HG02642 (cell line): ENCODE measurements at regions not wholly inside any gene's neighbourhood (a gene's known extent, or its start where the extent isn't known, plus 50 kb on each side); places are given as distances from the start of the nearest gene placed in this dataset.

ENCODE experiments used
- ATAC-seq: cut with Tn5 transposase; IDR thresholded peaks from one replicate; pipeline ENCODE4 v1.9.1; 2021; ENCODE audit warnings: mild to moderate bottlenecking; ENCODE audit not compliant: unreplicated experiment, poor library complexity

DNA sequence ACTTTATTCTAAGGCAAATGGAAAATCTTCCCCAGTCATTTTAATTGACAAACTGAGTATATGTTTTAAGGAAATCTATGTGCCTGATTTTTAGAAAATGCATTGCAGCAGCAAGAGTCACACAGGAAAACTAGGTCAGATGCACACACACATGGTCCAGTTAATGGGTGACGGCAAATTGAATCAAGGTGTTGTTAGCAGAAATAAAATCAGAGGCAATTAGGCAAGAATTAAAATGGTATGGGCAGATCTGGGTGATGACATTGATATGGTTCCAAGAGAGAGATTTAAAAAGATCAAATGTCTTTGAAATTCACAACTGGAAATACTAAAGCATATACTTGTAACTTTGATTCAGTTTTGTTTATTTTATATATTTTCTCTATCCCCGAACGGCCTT is 174.2 kb upstream of the CDH19 start:
- no peak for ATAC-seq

DNA sequence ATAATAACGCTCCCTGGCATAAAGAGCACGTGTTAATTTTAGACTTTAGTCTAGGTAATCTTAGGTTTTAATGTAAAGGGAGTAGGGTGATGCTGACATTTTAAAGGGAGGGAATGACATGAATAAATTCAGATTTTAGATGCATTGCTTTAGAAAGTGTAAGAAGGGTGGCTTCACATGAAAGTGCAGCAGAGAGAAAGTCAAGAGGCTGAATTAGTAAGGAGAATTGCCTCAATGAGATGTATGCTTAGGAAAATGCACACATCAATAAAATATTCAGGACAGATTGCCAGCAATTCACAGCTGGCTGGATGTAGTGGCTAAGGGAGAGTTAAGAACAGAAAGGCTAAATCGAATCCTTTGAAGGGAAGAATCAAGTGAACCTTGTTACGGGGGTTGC is 165.5 kb upstream of the CDH19 start:
- ATAC-seq = no peak

DNA sequence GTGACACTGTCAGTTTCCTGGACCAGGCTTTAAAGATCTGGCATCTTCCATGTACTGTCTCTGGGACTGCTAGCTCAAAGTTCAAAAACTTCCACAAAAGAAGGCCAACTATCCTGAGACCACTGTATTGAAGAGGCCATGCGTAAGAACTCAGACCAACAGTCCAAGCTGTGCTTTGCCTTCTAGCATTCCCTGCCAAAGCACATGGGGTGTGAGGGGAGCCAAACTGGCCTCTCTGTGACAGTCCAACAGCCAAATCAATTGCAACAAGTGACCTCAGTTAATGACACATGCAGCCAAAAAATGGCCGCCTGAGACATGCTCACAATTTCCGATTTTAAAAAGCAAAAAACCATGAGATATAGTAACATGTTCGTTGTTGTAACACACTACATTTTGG is 160.3 kb upstream of the CDH19 start:
- ATAC-seq = no peak

DNA sequence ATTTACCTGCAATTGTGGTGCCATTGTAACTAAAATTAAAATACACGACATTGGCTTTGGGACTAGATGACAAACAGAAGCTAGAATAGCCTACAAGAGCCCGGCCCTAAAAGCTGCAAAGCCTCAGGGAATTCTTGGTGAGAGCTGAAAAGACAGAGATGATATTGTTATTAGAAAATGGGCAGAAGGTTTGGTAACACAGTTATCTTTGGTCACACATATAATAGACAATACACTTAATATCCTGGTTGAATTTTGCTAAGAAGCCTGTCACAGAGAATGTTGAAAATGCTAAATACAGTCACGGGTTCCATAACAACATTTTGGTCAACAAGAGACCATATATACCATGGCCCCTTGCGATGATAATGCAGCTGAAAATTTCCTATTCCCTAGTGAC is 157.3 kb upstream of the CDH19 start:
- ATAC-seq = no peak

DNA sequence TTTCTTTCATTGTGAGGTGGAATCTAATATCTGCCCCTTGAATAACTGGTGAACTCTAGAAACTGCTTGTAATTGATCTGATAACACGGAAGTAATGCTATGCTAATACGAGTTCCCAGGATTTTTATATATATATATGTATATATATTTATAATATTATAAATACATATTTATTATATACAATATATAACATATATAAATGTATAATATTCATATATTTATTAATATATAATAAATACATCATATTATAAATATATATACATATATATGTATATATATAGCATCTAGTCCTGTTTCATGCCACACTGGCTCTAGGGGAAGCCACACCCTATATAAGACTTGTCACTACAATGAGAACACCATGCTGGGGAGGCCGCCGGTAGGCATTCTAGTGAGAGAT is 156.7 kb upstream of the CDH19 start:
- ATAC-seq = no peak

DNA sequence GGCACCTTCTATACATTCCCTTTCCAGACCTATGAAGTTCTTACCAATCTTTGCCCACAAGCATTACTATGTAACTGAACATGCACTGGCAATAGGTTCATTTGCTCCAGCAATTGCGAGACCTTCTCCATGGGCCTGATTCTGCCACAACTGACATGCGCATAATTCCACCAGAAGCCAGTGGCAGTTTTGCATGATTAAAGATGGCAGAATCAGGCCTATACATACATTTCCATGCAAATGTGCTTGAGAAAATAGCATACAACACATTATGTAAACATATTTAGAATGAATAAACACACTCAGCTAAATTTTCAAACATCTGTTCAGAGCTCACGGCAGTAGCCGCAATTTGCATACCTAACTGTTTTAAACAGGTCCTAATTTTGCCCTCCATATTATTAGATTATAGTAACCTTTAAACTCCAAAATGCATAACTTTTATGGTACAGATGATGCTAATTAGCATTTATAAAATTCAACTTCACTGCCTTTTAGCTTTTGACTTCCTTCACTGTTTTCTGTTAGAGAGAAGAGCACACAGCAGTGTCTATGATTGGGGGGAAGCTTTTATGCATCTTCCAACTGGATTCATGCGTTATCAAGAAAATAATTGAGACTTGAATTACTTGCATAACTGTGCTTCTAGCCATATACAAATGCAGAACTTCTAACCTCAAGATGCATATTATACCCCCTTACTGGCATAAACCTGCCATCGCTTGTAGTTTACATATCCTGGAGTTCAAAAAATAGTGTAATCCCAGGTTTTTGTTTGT is 155.3 kb upstream of the CDH19 start:
- no peak for ATAC-seq

DNA sequence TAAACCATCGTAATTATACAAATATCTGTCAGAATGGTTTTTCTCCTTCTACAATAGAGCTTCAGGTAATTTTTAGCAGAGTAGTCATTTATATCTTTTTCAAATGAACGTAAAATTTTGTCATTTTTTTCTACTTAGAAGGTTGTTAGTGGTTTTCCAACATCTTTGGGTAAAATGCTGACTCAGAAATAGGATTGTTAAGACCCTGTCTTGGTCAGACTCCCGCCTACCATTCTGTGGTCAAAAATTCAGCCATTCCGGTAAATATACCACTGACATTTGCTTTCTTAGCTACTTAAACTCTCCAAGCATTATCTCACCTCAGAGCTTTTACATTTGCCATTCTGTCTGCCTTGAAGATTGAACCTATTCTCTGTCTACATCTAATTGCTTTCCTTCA is 154.1 kb upstream of the CDH19 start:
- no peak for ATAC-seq

DNA sequence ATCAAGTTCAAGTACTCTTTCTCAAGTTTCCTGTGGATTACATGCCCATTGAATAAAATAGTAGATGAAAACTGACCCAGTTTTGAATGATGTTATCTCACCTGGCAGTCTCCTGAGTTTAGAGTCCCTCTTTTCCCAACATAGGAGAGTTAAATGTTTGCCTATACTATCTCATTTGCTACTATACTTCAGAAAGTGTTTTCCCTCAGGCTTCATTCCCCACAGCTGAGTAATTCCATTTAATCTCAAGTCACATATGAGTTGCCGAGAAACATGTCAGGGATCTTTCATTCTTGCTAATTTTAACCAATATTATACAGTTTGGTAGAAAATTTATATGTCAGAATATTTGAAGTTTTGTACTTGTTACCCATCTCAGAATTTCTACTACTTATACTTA is 150.4 kb upstream of the CDH19 start:
- ATAC-seq = no peak

DNA sequence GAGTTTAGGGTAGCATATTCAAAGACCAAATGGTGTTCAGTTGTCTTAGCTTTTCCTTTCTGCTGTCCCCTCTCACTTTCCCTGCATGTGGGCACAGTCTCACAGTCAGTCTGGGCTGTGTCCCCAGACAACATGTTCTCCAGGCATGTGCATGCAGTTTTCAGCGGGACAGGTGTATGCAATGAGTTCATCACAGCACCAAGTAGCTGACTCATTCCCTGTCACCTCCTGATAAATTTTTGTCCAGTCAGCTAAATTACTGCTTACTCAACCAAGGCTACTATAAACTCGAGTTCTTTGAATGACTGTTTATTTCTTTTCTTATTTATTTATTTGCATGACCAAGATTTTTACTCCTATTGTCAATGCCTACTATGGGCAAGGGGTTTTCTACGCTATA is 148.8 kb upstream of the CDH19 start:
- no peak for ATAC-seq

DNA sequence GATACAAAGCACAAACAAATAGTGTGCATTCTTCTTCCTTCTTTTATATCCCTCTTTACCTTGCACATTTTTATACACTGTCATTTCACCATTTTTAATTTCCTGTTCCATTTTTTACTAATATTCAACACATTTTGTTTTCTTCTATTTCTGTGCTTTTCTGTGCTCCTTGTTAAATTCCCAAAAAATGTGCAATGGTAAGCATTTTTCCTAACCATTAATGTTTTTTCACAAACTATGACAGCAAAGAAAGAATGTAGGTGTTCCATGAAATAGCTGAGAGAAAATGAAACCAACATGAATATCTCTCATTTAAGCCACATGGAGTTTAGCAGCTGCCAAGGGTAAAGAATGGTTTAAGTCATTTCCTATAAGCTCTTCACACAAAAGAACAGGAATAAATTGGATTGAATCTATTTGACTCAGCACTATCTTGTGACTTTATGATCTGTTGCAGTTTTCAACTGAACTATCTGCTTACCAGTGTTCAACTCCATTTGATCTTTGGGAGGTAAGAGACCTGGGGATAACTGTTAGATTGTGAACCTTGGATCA is 145.7 kb upstream of the CDH19 start:
- ATAC-seq = no peak

DNA sequence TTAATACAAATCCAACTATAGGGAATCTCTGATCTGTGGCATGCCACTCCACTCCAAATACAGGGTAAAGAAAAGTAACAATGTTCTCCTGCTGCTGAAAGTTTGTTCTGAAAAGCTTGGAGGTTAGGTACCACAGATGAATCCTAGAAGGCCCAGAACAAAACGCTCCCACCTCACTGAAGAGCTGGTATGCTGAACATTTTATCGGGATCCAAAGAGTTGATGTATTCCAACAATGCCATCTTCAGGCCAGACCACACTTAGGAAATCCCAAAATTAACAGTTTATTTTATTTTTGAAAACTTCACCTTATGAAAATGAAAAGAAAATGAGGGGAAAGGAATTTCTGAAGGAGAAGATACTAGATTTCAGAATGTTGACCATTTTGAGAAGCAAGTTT is 145.1 kb upstream of the CDH19 start:
- no peak for ATAC-seq

DNA sequence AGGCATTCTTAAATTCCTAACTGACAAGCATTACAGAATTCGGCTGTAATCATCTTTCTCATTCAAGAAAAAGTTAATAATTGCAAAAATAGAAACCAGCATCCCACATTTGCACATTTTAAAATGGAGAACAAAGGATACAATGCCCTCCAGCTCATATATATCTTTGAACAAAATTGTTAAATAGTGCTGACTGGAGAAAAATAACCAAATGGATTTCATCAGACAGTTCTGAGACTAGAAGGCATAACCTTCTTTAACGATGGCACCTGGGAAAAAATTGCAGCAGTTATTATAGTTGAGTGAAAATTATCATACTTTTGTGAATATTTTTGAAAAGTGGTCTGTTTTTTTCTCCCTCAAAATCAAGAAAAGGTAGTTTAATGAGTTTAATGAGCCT is 138.9 kb upstream of the CDH19 start:
- no peak for ATAC-seq

DNA sequence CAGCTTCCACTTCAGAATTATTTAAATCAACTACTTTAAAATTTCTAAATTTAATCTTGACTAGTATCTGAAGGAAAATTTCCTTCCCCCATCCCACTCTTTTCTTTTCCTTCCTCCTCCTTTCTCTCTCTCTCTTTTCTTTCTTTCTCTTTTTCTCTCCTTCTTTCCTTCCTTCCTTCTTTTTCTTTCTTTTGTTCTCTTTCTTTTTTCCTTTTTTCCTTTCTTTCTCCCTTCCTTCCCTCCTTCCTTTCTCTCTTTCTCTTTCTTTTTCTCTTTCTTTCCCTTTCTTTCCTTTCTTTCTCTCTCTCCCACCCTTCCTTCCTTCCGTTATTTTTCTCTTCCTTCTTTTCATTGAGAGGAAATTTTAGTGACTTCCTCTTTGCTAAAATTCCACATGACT is 132.0 kb upstream of the CDH19 start:
- no peak for ATAC-seq

DNA sequence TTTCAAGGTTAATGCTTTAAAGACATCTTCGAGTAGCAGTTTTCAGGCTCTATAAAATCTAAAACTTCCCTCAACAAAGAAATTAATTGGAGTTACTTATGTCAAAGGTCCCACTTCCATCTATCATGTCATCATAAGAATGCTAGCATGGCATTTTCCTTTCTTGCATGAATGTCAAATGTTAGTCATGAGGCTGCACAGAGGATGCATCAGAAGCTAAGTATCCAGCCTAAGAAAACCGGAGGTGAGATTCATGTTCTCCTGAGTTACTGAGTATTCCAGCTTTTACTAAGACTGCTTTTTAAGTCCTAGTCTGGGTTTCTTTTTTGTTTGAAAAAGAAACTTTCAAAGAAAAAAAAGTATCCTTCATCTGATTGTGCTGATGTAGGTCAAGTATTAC is 130.6 kb upstream of the CDH19 start:
- no peak for ATAC-seq

DNA sequence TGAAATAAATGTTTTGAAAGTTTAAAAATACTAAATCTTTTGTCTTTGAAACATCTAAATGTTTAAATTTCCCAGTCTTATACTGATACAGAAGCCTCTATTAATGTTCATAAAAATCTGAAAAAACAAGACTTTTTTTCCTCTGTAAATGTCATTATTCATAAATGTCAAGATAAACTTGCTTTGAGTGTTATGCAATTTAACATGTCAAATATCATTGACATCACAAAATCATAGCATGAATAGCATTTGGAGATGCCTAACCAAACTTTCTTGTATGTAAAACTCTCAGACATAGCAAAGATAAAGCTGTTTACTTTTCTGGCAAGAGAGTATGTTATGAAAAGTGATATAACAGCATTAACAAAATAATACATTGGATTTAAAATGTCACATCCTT is 128.0 kb upstream of the CDH19 start:
- ATAC-seq = no peak

DNA sequence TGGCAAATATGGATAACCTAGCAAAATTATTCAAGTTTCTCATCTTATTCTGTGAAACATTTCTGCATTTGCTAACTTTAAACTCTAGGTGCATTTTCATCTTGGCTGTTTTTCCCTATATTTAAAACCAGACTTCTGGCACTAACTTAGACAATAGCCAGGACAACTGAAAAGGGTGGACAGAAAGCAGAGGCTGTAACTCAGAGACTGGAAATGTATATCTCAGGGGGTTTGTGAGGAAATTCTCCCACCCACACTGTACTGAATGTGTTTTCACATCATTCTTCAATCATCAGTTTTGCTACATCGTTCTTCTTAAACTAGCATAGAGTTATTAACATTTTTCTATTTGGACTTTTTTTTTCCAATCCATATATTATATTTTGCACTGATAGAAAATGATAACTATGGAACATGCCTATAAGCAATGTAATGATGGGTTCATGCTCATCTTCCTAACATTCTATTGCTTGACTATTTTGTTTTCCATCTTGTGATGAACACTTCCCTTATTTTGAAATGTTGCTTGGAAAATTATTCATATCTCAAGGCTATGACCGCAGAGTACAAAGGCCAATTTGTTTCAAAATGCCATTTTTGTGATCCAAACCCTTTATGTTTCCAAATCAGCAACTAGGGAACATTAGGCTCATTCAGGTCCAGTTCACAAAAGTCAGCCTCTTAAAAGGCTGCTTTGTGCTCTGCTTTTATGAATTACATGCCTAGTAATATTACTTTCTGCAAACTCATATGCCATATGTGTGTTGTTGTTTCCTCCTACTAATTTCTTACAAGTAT is 125.8 kb upstream of the CDH19 start:
- ATAC-seq = no peak

DNA sequence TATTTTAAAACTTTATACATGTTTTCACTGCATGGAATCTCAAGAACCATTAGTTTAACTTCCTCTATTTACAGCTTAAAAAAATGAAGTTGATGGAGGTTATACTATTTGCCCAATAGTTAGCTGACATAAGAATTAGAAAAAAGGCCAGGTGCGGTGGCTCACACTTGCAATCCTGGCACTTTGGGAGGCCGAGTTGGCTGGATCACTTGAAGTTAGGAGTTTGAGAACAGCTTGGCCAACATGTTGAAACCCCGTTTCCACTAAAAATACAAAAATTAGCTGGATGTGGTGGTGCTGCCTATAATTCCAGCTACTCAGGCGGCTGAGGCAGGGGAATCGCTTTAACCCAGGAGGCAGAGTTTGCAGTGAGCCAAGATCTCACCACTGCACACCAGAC is 125.1 kb upstream of the CDH19 start:
- ATAC-seq = no peak

DNA sequence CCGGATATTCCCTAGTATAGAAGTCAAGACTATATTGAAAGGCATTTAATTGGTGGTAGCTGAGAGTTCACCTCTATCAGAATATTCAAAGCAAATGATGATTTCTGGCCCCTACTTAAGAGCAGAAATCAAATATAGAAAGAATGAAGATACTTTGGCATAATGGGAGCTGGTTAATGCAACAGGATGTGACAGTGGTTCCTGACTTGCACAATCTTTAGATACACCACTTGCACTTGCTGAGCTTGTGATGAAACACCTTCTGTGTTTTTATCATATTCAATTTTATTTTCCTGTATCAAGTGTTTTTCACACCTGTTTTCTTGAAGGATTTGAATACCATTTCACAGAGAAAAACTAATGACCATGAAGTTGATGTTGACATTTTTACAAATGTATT is 124.1 kb upstream of the CDH19 start:
- no peak for ATAC-seq

DNA sequence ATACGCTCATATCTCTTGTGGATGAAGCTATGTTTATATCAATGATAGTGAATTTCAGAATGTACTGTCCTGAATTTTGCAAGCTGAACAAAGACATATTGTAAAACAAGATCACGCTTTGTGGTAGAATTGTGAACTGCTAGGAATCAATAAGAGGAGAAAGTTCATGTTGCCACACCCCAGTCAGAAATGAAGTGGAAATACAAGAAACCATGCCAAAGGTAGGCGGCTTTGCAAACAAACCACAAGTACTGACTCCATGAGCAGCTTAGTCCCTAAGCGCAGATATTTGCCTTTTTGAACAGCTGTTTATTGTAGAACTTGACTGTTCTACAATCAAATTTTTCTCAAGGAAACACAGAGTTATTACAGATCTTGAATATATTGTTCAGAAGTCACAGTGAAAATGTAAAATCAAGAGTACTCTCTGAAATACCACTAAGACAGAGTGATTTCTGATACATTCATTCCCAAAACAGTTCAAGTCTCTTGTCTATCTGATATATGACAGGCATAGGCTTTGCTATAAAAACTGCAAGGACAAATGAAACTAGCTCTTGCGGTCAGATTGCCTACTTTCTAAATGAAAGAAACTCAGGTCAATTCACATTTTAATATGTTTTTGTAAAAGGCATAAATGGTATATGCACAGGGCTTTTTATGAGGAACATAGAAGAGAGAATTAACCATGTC is 120.9 kb upstream of the CDH19 start:
- no peak for ATAC-seq

DNA sequence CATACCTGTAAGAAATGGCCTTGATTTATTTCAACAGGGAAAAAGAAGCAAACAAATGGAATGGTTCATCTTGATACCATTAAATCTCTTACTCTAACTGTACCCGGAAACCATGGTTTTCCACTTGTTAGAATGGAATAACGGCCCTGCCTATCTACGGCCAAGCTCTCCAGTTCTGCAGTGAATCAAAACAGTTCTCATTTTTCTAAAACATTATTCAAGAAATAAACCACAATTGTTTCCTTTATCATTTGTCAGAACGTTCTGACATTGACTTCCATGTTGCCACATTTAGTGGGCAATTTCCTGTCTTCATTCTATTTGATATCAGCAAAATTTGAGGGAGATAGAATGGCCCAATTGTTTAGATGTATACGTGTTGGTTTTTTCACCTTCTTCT is 118.8 kb upstream of the CDH19 start:
- no peak for ATAC-seq

DNA sequence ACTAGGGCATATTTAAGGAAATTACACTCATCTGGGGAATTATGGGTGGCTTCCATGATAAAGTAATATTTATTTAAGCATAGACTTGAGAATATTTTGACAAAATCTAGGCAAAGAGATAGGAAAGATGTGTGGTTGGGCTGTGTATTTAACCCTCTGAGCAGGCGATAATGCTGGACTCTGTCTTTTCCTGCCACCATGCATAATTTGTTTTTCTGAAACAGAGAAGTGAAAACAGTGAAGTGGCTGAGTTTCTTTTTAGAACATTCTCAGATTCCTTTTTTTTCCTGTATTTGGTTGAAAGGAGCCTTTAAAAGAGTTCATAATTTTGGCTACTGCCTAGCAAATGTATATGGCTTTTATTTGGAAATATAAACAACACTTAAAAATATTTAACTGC is 104.8 kb upstream of the CDH19 start:
- ATAC-seq = no peak
